Calu3 (cell line): ENCODE measurements at regions not wholly inside any gene's neighbourhood (a gene's known extent, or its start where the extent isn't known, plus 50 kb on each side); places are given as distances from the start of the nearest gene placed in this dataset.

Experiments used
- BruUV-seq: library from RNA; stranded (reverse); fragments of 400-500 nt; replicated peaks from 2 replicates; lab custom pipeline; 2021; lab: Mats Ljungman, UMichigan
- CTCF ChIA-PET: fragments of 300-600 bp; sonication (Branson Sonifier 250); formaldehyde crosslinking; loops from one replicate; lab custom pipeline; 2022; ENCODE audit warnings: antibody characterized with exemption; lab: Charles Lee
- DNase-seq: peaks from one replicate; pipeline ENCODE4 v3.0.0; 2022
- H3K27ac Mint-ChIP-seq: one replicate; pipeline ENCODE4 v1.8.0; 2022; ENCODE audit warnings: mixed read lengths; ENCODE audit not compliant: unreplicated experiment
- H3K27me3 Mint-ChIP-seq: one replicate; pipeline ENCODE4 v1.8.0; 2022; ENCODE audit warnings: mixed read lengths; ENCODE audit not compliant: unreplicated experiment
- H3K36me3 Mint-ChIP-seq: one replicate; pipeline ENCODE4 v1.8.0; 2022; ENCODE audit warnings: mild to moderate bottlenecking, moderate library complexity, mixed read lengths; ENCODE audit not compliant: insufficient read depth, unreplicated experiment
- H3K4me1 Mint-ChIP-seq: one replicate; pipeline ENCODE4 v1.8.0; 2022; ENCODE audit warnings: mild to moderate bottlenecking, low read depth, mixed read lengths; ENCODE audit not compliant: unreplicated experiment
- H3K4me3 Mint-ChIP-seq: one replicate; pipeline ENCODE4 v1.8.0; 2022; ENCODE audit warnings: mild to moderate bottlenecking, low read depth, moderate library complexity, mixed read lengths; ENCODE audit not compliant: unreplicated experiment
- H3K9me3 Mint-ChIP-seq: one replicate; pipeline ENCODE4 v1.8.0; 2022; ENCODE audit warnings: low read depth, mixed read lengths; ENCODE audit not compliant: unreplicated experiment
- CTCF ChIP-seq: fragments of 200-600 bp; IDR thresholded peaks from one replicate; pipeline ENCODE4 v1.8.0; 2022; ENCODE audit warnings: antibody characterized with exemption; ENCODE audit not compliant: unreplicated experiment
- intact Hi-C: fragments of 100-400 bp; cut with micrococcal nuclease; formaldehyde crosslinking; loops from one replicate; pipeline ENCODE4 v1.10.0; 2022; ENCODE audit not compliant: unreplicated experiment

- Mint-ChIP-seq H3K4me3 (no peak overlapping the region), H3K36me3 (no peaks in the 10 kb centered on the region), H3K9me3 (no peaks in the 10 kb centered on the region), H3K27me3 (no peaks in the 10 kb centered on the region), H3K4me1 (peaks cover 12% of the 10 kb centered on the region), H3K27ac (no peak overlapping the region)
- no TSS peak for BruUV-seq
- TF ChIP-seq CTCF: no peak
- no peak for DNase-seq
- CTCF ChIA-PET: no interaction called here
- intact Hi-C loops: no loop called here
These were observed 185.3 kb downstream of the HAUS1 start for GRCh38 chr18:46289463-46289862.

GRCh38 chr18:46289931-46290330 is 185.7 kb downstream of the HAUS1 start:
- Mint-ChIP-seq H3K9me3 (no peaks in the 10 kb centered on the region), H3K4me1 (peaks cover 12% of the 10 kb centered on the region), H3K36me3 (no peaks in the 10 kb centered on the region), H3K27ac (no peak overlapping the region), H3K27me3 (no peaks in the 10 kb centered on the region), H3K4me3 (no peak overlapping the region)
- no peak for TF ChIP-seq CTCF
- no peak for DNase-seq
- BruUV-seq: no TSS peak
- intact Hi-C loops: no loop called here
- CTCF ChIA-PET: no interaction called here

GRCh38 chr18:46290440-46291020 is 186.3 kb downstream of the HAUS1 start:
- TF ChIP-seq CTCF: no peak
- intact Hi-C loops: no loop called here
- Mint-ChIP-seq H3K36me3 (no peaks in the 10 kb centered on the region), H3K27ac (no peak overlapping the region), H3K9me3 (no peaks in the 10 kb centered on the region), H3K4me3 (no peak overlapping the region), H3K27me3 (no peaks in the 10 kb centered on the region), H3K4me1 (peaks cover 12% of the 10 kb centered on the region)
- no peak for DNase-seq
- no TSS peak for BruUV-seq
- CTCF ChIA-PET: no interaction called here

GRCh38 chr18:46291149-46291548 is 187.0 kb downstream of the HAUS1 start:
- no peak for TF ChIP-seq CTCF
- intact Hi-C loops: no loop called here
- no peak overlapping the region for H3K27ac Mint-ChIP-seq
- no peak overlapping the region for H3K4me3 Mint-ChIP-seq
- no peaks in the 10 kb centered on the region for H3K27me3 Mint-ChIP-seq
- CTCF ChIA-PET: interaction anchor here (0.7 kb wide), 1 partner anchor 23 kb away, joined by 5 read pairs; no protein-coding TSS in a partner anchor
- no TSS peak for BruUV-seq
- DNase-seq: no peak
- H3K9me3 Mint-ChIP-seq: no peaks in the 10 kb centered on the region
- H3K4me1 Mint-ChIP-seq: peaks cover 12% of the 10 kb centered on the region
- H3K36me3 Mint-ChIP-seq: no peaks in the 10 kb centered on the region
